Epithelial cell of proximal tubule (primary cell): ENCODE measurements at regions not wholly inside any gene's neighbourhood (a gene's known extent, or its start where the extent isn't known, plus 50 kb on each side); places are given as distances from the start of the nearest gene placed in this dataset.

Experiments used
- DNase-seq: peaks from one replicate; pipeline ENCODE4 v3.0.0-alpha.2; 2011; ENCODE audit warnings: low read depth
- H3K4me3 ChIP-seq: 2 replicates; pipeline ENCODE4 v1.5.1; 2011; ENCODE audit warnings: low read depth, mild to moderate bottlenecking, low read length
- CTCF ChIP-seq: conservative IDR thresholded peaks from 2 replicates; pipeline ENCODE4 v1.5.1; 2012; ENCODE audit warnings: low read depth, mild to moderate bottlenecking, low read length

- no peak for TF ChIP-seq CTCF
- H3K4me3 ChIP-seq = no peak overlapping the region
- no peak for DNase-seq
These were observed 66.7 kb upstream of the CORO2B start for GRCh38 chr15:68512052-68512451.

GRCh38 chr15:68512598-68512997 lies 66.2 kb upstream of the CORO2B start:
- no peak overlapping the region for H3K4me3 ChIP-seq
- no peak for TF ChIP-seq CTCF
- DNase-seq = no peak

GRCh38 chr15:68515371-68516095 lies 63.3 kb upstream of the CORO2B start:
- no peak for TF ChIP-seq CTCF
- H3K4me3 ChIP-seq = no peak overlapping the region
- no peak for DNase-seq

GRCh38 chr15:68517285-68517761 lies 61.5 kb upstream of the CORO2B start:
- no peak for DNase-seq
- TF ChIP-seq CTCF = no peak
- no peak overlapping the region for H3K4me3 ChIP-seq

- no peak for DNase-seq
- no peak overlapping the region for H3K4me3 ChIP-seq
- no peak for TF ChIP-seq CTCF
These were observed 60.7 kb upstream of the CORO2B start for GRCh38 chr15:68518046-68518445.

- no peak for TF ChIP-seq CTCF
- H3K4me3 ChIP-seq = no peak overlapping the region
- DNase-seq = no peak
These were observed 59.9 kb upstream of the CORO2B start for GRCh38 chr15:68518785-68519430.
